ENCODE measurements at regions not wholly inside any gene's neighbourhood (a gene's known extent, or its start where the extent isn't known, plus 50 kb on each side); places are given as distances from the start of the nearest gene placed in this dataset.

- TF ChIP-seq CTCF (conservative IDR thresholded peaks at IDR 0.05 in 1 of 2, IDR thresholded peaks at IDR 0.05 in 1 of 2; ENCODE audit: extremely low read depth in 1 of 2, insufficient read depth in 1 of 2, low read depth in 1 of 2, low read length in 2 of 2) (no peak), EZH2 (IDR thresholded peaks at IDR 0.05; ENCODE audit: borderline replicate concordance, low read length) (no peak)
Measured at GRCh38 chr9:95815133-95815532, 60.4 kb upstream of the ERCC6L2 start.
